Keratinocyte (primary cell): ENCODE measurements at regions not wholly inside any gene's neighbourhood (a gene's known extent, or its start where the extent isn't known, plus 50 kb on each side); places are given as distances from the start of the nearest gene placed in this dataset.

Source experiments
- DNase-seq: peaks from one replicate; pipeline ENCODE4 v3.0.0-alpha.2; 2011; ENCODE audit warnings: low read depth, missing footprints, low spot score
- FAIRE-seq: peaks from 2 replicates; lab custom pipeline; 2011; peaks lifted over from hg19 to GRCh38; lab: Jason Lieb, UNC
- H2AFZ ChIP-seq: 2 replicates; pipeline ENCODE4 v1.6.0; 2012; ENCODE audit warnings: low read length, control low read depth, inconsistent platforms; ENCODE audit not compliant: control insufficient read depth
- H3K27ac ChIP-seq: 2 replicates; pipeline ENCODE4 v1.5.1; 2011; ENCODE audit warnings: low read length; ENCODE audit not compliant: control insufficient read depth, insufficient read depth
- H3K27me3 ChIP-seq: 3 replicates; pipeline ENCODE4 v1.6.0; 2011; ENCODE audit warnings: low read length; ENCODE audit not compliant: control insufficient read depth, insufficient read depth; ENCODE audit errors: extremely low read depth
- H3K36me3 ChIP-seq, 2 experiments: 2 replicates in 1 of 2; 3 replicates in 1 of 2; pipeline ENCODE4 v1.5.1; 2011; ENCODE audit warnings: low read length in 2 of 2, mild to moderate bottlenecking in 1 of 2; ENCODE audit not compliant: control insufficient read depth in 2 of 2, insufficient read depth in 2 of 2; ENCODE audit errors: extremely low read depth in 1 of 2
- H3K4me1 ChIP-seq: 3 replicates; pipeline ENCODE4 v1.5.1; 2011; ENCODE audit warnings: low read length; ENCODE audit not compliant: control insufficient read depth, insufficient read depth; ENCODE audit errors: extremely low read depth
- H3K4me2 ChIP-seq: 3 replicates; pipeline ENCODE4 v1.6.0; 2011; ENCODE audit warnings: low read depth, low read length; ENCODE audit not compliant: control insufficient read depth, insufficient read depth; ENCODE audit errors: extremely low read depth
- H3K4me3 ChIP-seq, 3 experiments: fragments of 200-600 bp in 1 of 3; sonication (generic) in 1 of 3; 2 replicates in 2 of 3; 3 replicates in 1 of 3; pipeline ENCODE4 v1.5.1; 2011 to 2016; ENCODE audit warnings: low read length in 3 of 3, mild to moderate bottlenecking in 3 of 3, control low read depth in 2 of 3, inconsistent platforms in 1 of 3, low read depth in 1 of 3, mixed read lengths in 1 of 3, mixed run types in 1 of 3, moderate library complexity in 1 of 3; ENCODE audit not compliant: control insufficient read depth in 2 of 3, insufficient read depth in 2 of 3; ENCODE audit errors: extremely low read depth in 1 of 3
- H3K79me2 ChIP-seq: 2 replicates; pipeline ENCODE4 v1.6.0; 2012; ENCODE audit warnings: low read length; ENCODE audit not compliant: control insufficient read depth, insufficient read depth
- H3K9ac ChIP-seq: 3 replicates; pipeline ENCODE4 v1.6.0; 2011; ENCODE audit warnings: low read length; ENCODE audit not compliant: control insufficient read depth, insufficient read depth; ENCODE audit errors: extremely low read depth
- H3K9me1 ChIP-seq: 3 replicates; pipeline ENCODE4 v1.6.0; 2011; ENCODE audit warnings: low read length; ENCODE audit not compliant: control insufficient read depth, insufficient read depth; ENCODE audit errors: extremely low read depth
- H3K9me3 ChIP-seq: 2 replicates; pipeline ENCODE4 v1.5.1; 2012; ENCODE audit warnings: low read depth, low read length; ENCODE audit not compliant: control insufficient read depth
- H4K20me1 ChIP-seq: 3 replicates; pipeline ENCODE4 v1.6.0; 2011; ENCODE audit warnings: low read length; ENCODE audit not compliant: control insufficient read depth, insufficient read depth; ENCODE audit errors: extremely low read depth
- EZH2 ChIP-seq: IDR thresholded peaks from one replicate; pipeline ENCODE4 v1.6.1; 2012; ENCODE audit warnings: inconsistent platforms, mild to moderate bottlenecking, low read length, moderate library complexity
- dilution Hi-C: fragments of 300-500 bp; cut with MboI; formaldehyde crosslinking; loops from one replicate; pipeline ENCODE4 v1.7.0; 2020; ENCODE audit warnings: low sequenced_read_pairs; ENCODE audit not compliant: extremely low pct_ligation_motif_present
- TF ChIP-seq, protein P1 (sequence below), 3 experiments: IDR thresholded peaks in 1 of 3; conservative IDR thresholded peaks in 1 of 3; optimal IDR thresholded peaks in 1 of 3; 2 replicates in 2 of 3; 3 replicates in 1 of 3; pipeline versions ENCODE3 to v1.5.1; 2011; ENCODE audit warnings: low read length in 3 of 3, mild to moderate bottlenecking in 3 of 3, moderate library complexity in 2 of 3, control low read depth in 1 of 3, inconsistent platforms in 1 of 3; ENCODE audit not compliant: insufficient read depth in 2 of 3; ENCODE audit errors: extremely low read depth in 1 of 3

DNA sequence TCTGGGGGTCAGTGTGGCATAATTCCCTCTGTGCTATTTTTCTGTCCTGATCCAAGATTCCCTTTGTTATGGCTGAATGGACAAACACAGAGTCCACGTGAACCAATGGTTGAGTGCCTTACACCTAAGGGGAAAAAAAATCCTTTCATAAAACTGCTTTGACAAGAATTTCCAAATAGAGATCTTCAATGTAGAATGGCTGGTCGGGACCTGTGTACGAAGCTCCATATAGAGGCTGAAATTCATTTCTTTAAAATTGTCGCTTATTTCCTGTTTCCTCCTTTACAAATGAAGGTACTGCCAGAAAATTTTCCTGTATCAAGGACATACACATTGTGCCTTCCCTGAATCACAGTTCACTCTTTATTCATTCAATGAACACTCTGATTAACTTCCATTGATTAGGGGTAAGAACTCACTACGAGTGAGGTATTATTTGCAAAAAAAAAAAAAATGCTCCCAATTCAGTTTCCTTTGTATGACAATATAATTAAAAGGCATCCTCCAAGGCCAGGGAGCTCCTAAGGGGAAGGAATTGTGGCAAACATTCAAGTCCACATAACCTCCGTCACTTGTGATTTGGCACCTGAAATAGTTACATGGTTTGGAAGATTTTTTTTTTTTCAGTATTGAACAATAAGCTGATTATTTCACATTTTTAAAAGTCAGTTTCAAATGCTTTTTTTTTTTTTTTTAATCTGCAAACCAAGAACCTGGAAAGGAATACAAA, 293.8 kb downstream of the MEX3B start:
- no peaks in the 10 kb centered on the region for H4K20me1 ChIP-seq
- H2AFZ ChIP-seq: no peak overlapping the region
- TF ChIP-seq, protein P1, sequence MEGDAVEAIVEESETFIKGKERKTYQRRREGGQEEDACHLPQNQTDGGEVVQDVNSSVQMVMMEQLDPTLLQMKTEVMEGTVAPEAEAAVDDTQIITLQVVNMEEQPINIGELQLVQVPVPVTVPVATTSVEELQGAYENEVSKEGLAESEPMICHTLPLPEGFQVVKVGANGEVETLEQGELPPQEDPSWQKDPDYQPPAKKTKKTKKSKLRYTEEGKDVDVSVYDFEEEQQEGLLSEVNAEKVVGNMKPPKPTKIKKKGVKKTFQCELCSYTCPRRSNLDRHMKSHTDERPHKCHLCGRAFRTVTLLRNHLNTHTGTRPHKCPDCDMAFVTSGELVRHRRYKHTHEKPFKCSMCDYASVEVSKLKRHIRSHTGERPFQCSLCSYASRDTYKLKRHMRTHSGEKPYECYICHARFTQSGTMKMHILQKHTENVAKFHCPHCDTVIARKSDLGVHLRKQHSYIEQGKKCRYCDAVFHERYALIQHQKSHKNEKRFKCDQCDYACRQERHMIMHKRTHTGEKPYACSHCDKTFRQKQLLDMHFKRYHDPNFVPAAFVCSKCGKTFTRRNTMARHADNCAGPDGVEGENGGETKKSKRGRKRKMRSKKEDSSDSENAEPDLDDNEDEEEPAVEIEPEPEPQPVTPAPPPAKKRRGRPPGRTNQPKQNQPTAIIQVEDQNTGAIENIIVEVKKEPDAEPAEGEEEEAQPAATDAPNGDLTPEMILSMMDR (optimal IDR thresholded peaks at IDR 0.05 in 1 of 3, IDR thresholded peaks at IDR 0.05 in 1 of 3, conservative IDR thresholded peaks at IDR 0.05 in 1 of 3; ENCODE audit: extremely low read depth in 1 of 3, insufficient read depth in 2 of 3, low read length in 3 of 3): no peak
- no peak for TF ChIP-seq EZH2
- H3K4me1 ChIP-seq: peaks cover 4% of the 10 kb centered on the region
- no peak overlapping the region for H3K4me3 ChIP-seq
- no peaks in the 10 kb centered on the region for H3K9me3 ChIP-seq
- DNase-seq: no peak
- H3K36me3 ChIP-seq: no peaks in the 10 kb centered on the region
- peak; percentile 56 for FAIRE-seq
- H3K4me2 ChIP-seq: no peak overlapping the region
- H3K27ac ChIP-seq: no peak overlapping the region
- H3K9me1 ChIP-seq: no peaks in the 10 kb centered on the region
- no peak overlapping the region for H3K9ac ChIP-seq
- dilution Hi-C loops: no loop called here
- no peaks in the 10 kb centered on the region for H3K79me2 ChIP-seq
- H3K27me3 ChIP-seq: no peaks in the 10 kb centered on the region

DNA sequence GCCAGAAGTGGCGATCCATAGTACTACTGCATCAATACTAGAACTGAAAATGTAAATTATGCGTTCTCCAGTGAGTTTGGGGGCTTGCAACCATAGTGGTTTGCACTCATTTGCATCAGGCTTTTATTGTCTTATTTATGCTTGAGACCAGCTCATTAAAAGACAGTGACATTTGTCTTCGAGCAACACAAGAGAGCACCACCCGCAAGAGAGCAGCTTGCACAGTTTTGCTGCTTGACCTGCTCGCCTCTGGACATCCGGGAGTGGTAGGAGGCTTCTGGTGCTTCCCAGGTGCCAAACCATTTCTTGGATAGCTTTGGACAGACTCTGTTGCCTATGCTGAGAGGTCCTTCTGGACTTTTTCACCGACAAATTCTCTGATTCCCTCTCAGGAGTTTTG, 294.6 kb downstream of the MEX3B start:
- H2AFZ ChIP-seq: no peak overlapping the region
- no peaks in the 10 kb centered on the region for H3K27me3 ChIP-seq
- no peak overlapping the region for H3K27ac ChIP-seq
- no peak for TF ChIP-seq EZH2
- TF ChIP-seq, protein P1 (optimal IDR thresholded peaks at IDR 0.05 in 1 of 3, IDR thresholded peaks at IDR 0.05 in 1 of 3, conservative IDR thresholded peaks at IDR 0.05 in 1 of 3; ENCODE audit: extremely low read depth in 1 of 3, insufficient read depth in 2 of 3, low read length in 3 of 3): no peak
- no peak overlapping the region for H3K4me3 ChIP-seq
- no peaks in the 10 kb centered on the region for H4K20me1 ChIP-seq
- DNase-seq (no peak), FAIRE-seq (no peak)
- H3K4me2 ChIP-seq: no peak overlapping the region
- peaks cover 4% of the 10 kb centered on the region for H3K4me1 ChIP-seq
- H3K36me3 ChIP-seq: no peaks in the 10 kb centered on the region
- dilution Hi-C loops: no loop called here
- H3K9me1 ChIP-seq: no peaks in the 10 kb centered on the region
- no peaks in the 10 kb centered on the region for H3K9me3 ChIP-seq
- H3K9ac ChIP-seq: no peak overlapping the region
- no peaks in the 10 kb centered on the region for H3K79me2 ChIP-seq
